ENCODE measurements at regions not wholly inside any gene's neighbourhood (a gene's known extent, or its start where the extent isn't known, plus 50 kb on each side); places are given as distances from the start of the nearest gene placed in this dataset.

GRCh38 chr15:49706805-49707204 is 86.0 kb downstream of the DTWD1 start:
- H3K4me3 ChIP-seq (ENCODE audit: low read depth, low read length) = no peak overlapping the region
- no peak for TF ChIP-seq CTCF (IDR thresholded peaks at IDR 0.05; ENCODE audit: insufficient read depth, low read length)
- no peak for DNase-seq (ENCODE audit: low read depth)

- TF ChIP-seq CTCF (IDR thresholded peaks at IDR 0.05; ENCODE audit: insufficient read depth, low read length) = no peak
- no peak overlapping the region for H3K4me3 ChIP-seq (ENCODE audit: low read depth, low read length)
- no peak for DNase-seq (ENCODE audit: low read depth)
Observed at GRCh38 chr15:49707598-49707997, 86.8 kb downstream of the DTWD1 start.

- no peak for TF ChIP-seq CTCF (IDR thresholded peaks at IDR 0.05; ENCODE audit: insufficient read depth, low read length)
- H3K4me3 ChIP-seq (ENCODE audit: low read depth, low read length) = no peak overlapping the region
- DNase-seq (ENCODE audit: low read depth) = no peak
Observed at GRCh38 chr15:49709646-49710214, 88.9 kb downstream of the DTWD1 start.

GRCh38 chr15:49712162-49712561 is 91.3 kb downstream of the DTWD1 start:
- no peak overlapping the region for H3K4me3 ChIP-seq (ENCODE audit: low read depth, low read length)
- TF ChIP-seq CTCF (IDR thresholded peaks at IDR 0.05; ENCODE audit: insufficient read depth, low read length) = no peak
- no peak for DNase-seq (ENCODE audit: low read depth)

GRCh38 chr15:49712846-49713450 is 92.1 kb downstream of the DTWD1 start:
- H3K4me3 ChIP-seq (ENCODE audit: low read depth, low read length) = no peak overlapping the region
- no peak for DNase-seq (ENCODE audit: low read depth)
- no peak for TF ChIP-seq CTCF (IDR thresholded peaks at IDR 0.05; ENCODE audit: insufficient read depth, low read length)

- H3K4me3 ChIP-seq (ENCODE audit: low read depth, low read length) = no peak overlapping the region
- no peak for DNase-seq (ENCODE audit: low read depth)
- TF ChIP-seq CTCF (IDR thresholded peaks at IDR 0.05; ENCODE audit: insufficient read depth, low read length) = no peak
Observed at GRCh38 chr15:49715211-49715610, 94.4 kb downstream of the DTWD1 start.

- no peak overlapping the region for H3K4me3 ChIP-seq (ENCODE audit: low read depth, low read length)
- no peak for TF ChIP-seq CTCF (IDR thresholded peaks at IDR 0.05; ENCODE audit: insufficient read depth, low read length)
- no peak for DNase-seq (ENCODE audit: low read depth)
Observed at GRCh38 chr15:49715701-49716100, 94.9 kb downstream of the DTWD1 start.

All from fibroblast of the aortic adventitia (primary cell).